T-helper 2 cell (primary cell): ENCODE measurements at regions not wholly inside any gene's neighbourhood (a gene's known extent, or its start where the extent isn't known, plus 50 kb on each side); places are given as distances from the start of the nearest gene placed in this dataset.
A peak's percentile ranks its signal among the peaks of the same experiment; 100 is the strongest.
"Not testable (repeated sequence)": the region's sequence is repeated elsewhere in the genome, so short reads cannot be mapped to it uniquely, and the experiment has no call there.

ENCODE experiments used
- DNase-seq, 5 experiments: peaks; one replicate each; pipeline versions ENCODE4 v3.0.0 to v3.0.0-alpha.2; 2012 to 2022

DNA sequence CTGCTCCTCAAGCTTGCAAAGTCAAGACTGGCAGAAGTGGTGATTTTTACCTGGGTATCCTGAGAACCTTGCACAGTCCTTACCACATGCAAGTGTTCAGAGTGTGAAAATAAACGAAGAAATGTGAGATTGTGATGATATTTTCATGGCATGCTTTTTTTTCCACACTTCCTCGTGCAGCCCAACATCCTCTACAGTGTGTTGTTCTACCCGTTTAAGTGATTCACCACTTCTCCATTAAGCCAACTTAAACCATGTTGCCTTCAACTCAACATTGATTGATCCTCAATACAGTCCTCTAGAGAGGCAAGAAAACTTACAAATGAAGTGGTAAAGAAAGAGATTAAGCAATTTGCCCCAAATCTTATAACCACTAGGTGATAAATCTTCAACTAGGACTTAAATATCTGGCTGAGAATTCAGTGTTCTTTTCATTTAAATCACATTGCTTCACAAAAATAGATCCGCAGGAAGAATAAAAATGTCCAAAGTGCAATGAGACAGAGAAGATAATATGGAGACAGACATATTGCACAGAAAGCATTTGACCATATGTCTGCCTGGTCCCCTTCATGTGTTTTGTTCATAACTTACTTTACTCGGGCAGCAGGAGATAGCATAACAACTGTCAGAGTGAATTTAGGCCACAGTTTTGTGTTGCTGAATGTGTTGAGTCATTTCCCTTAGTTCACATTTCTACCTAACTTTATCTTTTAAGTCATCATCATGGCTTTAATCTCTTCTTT lies 75.8 kb upstream of the PARP8 start:
- peak in 2 of 5 experiments; percentile 17 to 69 for DNase-seq

DNA sequence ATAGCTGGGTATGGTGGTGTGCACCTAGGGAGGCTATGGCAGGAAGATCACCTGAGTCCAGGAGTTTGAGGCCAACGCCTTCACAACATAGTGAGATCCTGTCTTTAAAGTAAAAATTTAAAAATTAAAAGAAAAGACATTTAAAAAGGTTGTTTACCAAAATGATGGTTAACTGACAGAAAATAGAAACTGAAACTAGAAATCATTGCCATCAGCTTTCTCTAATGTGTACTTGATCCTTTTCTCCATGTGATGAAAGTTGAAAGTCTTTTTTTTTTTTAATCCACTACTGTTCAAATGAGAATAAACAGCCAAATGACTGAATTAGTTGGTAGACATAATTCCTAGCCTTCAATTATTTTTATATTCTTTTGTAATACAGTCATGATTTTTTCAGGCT lies 75.1 kb upstream of the PARP8 start:
- peak in 1 of 5 experiments; percentile 71 for DNase-seq

DNA sequence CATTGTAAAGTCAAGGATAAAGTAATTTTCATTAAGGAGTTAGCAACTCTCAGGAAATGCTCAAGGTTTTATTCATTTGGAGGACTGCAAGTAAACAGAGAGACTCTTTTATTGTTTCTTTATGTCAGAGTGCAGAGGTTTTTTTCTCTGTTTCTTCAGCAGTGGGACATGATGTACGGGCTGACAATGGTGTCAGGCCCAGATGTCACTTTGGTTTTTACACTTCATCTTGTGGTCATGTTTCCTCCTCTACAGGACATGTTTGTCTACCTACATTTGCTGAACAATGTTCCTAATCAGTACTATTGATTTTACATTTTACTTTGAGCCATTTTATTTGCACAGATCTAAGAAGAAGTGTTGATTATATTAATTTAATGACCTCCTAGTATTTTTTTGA lies 72.8 kb upstream of the PARP8 start:
- DNase-seq = peak in 2 of 5 experiments; percentile 67 to 93

DNA sequence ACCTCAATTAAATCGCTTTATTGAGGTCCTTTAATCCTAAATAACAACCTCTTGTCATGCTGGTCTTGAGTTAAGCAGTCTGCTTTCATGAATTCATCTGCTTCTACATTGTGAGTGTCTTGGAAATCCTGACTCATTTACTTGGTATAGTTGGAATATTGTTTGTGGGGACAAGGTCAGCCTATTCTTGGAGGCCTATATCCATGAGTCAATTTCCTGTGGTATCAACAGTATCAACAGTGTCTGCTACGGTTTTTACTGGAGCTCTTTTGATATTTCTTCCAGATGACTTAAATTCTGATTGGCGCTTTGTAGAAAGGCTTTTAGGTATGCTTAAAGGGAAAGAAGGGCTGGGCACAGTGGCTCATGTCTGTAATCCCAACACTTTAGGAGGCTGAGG lies 71.2 kb upstream of the PARP8 start:
- no peak for DNase-seq

DNA sequence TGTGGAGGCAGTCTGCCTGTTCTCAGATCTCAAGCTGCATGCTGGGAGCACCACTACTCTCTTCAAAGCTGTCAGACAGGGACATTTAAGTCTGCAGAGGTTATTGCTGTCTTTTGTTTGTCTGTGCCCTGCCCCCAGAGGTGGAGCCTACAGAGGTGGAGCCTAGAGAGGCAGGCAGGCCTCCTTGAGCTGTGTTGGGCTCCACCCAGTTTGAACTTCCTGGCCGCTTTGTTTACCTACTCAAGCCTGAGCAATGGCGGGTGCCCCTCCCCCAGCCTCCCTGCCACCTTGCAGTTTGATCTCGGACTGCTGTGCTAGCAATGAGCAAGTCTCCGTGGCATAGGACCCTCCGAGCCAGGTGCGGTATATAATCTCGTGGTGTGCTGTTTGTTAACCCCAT lies 64.9 kb upstream of the PARP8 start:
- DNase-seq = peak in 2 of 5 experiments; percentile 9 to 67

DNA sequence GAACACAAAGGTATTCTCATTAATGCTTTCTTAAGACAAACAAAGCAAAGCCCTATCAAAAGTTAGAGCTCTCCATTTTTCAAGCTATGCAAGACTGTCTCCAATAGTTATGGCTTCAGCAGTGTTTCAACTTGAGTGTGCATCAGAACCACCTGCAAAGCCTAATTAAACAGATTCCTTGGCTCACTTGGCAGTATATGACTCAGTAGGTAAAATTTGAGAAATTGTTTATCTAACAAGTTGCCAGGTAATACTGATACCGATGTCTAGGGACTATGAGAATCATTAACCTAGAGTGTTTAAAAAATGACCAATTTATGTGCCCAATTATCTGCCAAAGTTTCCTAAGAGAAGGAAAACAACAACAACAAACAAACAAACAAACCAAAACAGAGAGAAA lies 60.3 kb upstream of the PARP8 start:
- peak in 1 of 5 experiments; percentile 72 for DNase-seq

DNA sequence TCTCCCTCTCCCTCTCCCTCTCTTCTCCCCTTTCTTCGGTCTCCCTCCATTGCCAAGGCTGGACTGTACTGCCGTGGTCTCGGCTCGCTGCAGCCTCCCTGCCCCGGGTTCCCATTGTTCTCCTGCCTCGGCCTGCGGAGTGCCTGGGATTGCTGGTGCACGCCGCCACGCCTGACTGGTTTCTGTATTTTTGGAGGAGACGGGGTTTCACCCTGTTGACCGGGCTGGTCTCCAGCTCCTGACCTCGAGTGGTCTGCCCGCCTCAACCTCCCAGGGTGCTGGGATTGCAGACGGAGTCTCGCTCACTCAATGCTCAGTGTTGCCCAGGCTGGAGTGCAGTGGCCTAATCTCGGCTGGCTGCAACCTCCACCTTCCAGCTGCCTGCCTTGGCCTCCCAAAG lies 59.0 kb upstream of the PARP8 start:
- not testable (repeated sequence) for DNase-seq

DNA sequence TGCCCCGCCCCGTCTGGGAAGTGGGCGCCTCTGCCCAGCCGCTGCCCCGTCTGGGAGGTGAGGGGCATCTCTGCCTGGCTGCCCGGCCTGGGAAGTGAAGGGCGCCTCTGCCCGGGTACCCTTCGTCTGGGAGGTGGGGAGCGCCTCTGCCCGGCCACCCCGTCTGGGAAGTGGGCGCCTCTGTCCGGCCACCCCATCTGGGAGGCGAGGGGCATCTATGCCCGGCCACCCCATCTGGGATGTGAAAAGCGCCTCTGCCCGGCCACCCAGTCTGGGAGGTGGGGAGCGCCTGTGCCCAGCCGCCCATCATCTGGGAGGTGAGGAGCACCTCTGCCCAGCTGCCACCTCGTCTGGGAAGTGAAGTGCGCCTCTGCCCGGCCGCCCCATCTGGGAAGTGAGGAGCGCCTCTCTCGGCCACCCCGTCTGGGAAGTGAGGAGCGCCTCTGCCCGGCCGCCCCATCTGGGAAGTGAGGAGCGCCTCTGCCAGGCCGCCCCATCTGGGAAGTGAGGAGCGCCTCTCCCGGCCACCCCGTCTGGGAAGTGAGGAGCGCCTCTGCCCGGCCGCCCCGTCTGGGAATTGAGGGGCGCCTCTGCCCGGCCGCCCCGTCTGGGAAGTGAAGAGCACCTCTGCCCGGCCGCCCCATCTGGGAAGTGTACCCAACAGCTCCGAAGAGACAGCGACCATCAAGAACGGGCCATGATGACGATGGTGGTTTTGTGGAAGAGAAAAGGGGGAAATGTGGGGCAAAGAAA lies 58.3 kb upstream of the PARP8 start:
- DNase-seq = not testable (repeated sequence)

DNA sequence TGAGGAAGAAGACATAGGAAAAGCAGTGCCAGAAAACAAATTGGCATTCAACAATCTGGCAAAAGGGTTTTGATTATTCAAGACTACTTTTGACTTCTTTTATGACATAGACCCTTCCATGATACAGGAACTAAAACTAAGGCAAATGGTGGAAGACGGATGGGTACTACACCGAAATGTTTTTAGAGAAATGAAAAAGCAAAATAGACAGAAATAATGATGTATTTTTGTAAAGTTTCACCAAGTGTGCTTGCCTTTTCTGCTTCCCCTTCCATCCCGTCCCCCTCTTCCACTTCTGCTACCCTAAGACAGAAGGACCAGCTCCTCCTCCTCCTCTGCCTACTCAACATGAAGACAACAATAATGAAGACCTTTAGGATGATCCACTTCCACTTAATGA lies 53.4 kb upstream of the PARP8 start:
- DNase-seq = not testable (repeated sequence)
